H1 (cell line): ENCODE measurements at regions not wholly inside any gene's neighbourhood (a gene's known extent, or its start where the extent isn't known, plus 50 kb on each side); places are given as distances from the start of the nearest gene placed in this dataset.

Source experiments
- CTCF ChIA-PET: fragments of 300-600 bp; sonication (Branson Sonifier 250); formaldehyde crosslinking; loops from one replicate; lab custom pipeline; 2021; ENCODE audit not compliant: partially characterized antibody; lab: Charles Lee
- POLR2A ChIA-PET: fragments of 300-600 bp; sonication (Branson Sonifier 250); formaldehyde crosslinking; loops from one replicate; lab custom pipeline; 2021; ENCODE audit warnings: inconsistent platforms; ENCODE audit not compliant: partially characterized antibody; lab: Charles Lee
- DNase-seq, 2 experiments: peaks; one replicate each; pipeline versions ENCODE4 v3.0.0 to v3.0.0-alpha.2; 2010 to 2022; ENCODE audit warnings: low spot score in 2 of 2, low read depth in 1 of 2, mixed read lengths in 1 of 2
- FAIRE-seq: peaks from 2 replicates; lab custom pipeline; 2011; peaks lifted over from hg19 to GRCh38; lab: Jason Lieb, UNC
- H2AFZ ChIP-seq: 2 replicates; pipeline ENCODE4 v1.8.1; 2012; ENCODE audit warnings: low read length, inconsistent platforms
- H2AK5ac ChIP-seq: 2 replicates; pipeline ENCODE4 v1.6.1; 2013; ENCODE audit warnings: low read depth, low read length
- H2BK120ac ChIP-seq: replicated peaks from 2 replicates; pipeline ENCODE3; 2013; ENCODE audit warnings: low read depth, low read length, inconsistent platforms
- H2BK12ac ChIP-seq: 2 replicates; pipeline ENCODE4 v1.6.1; 2013; ENCODE audit warnings: low read depth, low read length
- H2BK15ac ChIP-seq: 2 replicates; pipeline ENCODE4 v1.6.1; 2013; ENCODE audit warnings: low read length
- H2BK20ac ChIP-seq: 2 replicates; pipeline ENCODE4 v1.6.1; 2013; ENCODE audit warnings: low read length
- H2BK5ac ChIP-seq: 2 replicates; pipeline ENCODE4 v1.6.1; 2013; ENCODE audit warnings: low read depth, low read length
- H3K14ac ChIP-seq: 2 replicates; pipeline ENCODE4 v1.6.1; 2013; ENCODE audit warnings: inconsistent platforms; ENCODE audit not compliant: insufficient read length
- H3K18ac ChIP-seq: 2 replicates; pipeline ENCODE4 v1.6.1; 2013; ENCODE audit warnings: low read length; ENCODE audit errors: extremely low read depth
- H3K23ac ChIP-seq: 2 replicates; pipeline ENCODE4 v1.6.1; 2013; ENCODE audit warnings: inconsistent platforms; ENCODE audit not compliant: insufficient read length
- H3K23me2 ChIP-seq: 2 replicates; pipeline ENCODE4 v1.6.1; 2013; ENCODE audit warnings: low read depth, low read length
- H3K27ac ChIP-seq: 2 replicates; pipeline ENCODE4 v1.6.1; 2011; ENCODE audit warnings: low read depth, low read length, inconsistent platforms
- H3K27me3 ChIP-seq, 4 experiments: replicated peaks in 1 of 4; 1 replicate in 1 of 4; 2 replicates in 3 of 4; pipeline versions ENCODE4 v1.6.1 to v1.8.1; 2011 to 2013; ENCODE audit warnings: low read length in 3 of 4, mild to moderate bottlenecking in 3 of 4, inconsistent platforms in 2 of 4, mixed read lengths in 2 of 4, moderate library complexity in 1 of 4; ENCODE audit not compliant: control insufficient read depth in 3 of 4, insufficient read depth in 3 of 4; ENCODE audit errors: extremely low read depth in 1 of 4
- H3K36me3 ChIP-seq, 4 experiments: 2 replicates each; pipeline versions ENCODE4 v1.6.1 to v1.8.1; 2011 to 2013; ENCODE audit warnings: mild to moderate bottlenecking in 4 of 4, low read length in 3 of 4, moderate library complexity in 2 of 4, control low read depth in 1 of 4, inconsistent platforms in 1 of 4; ENCODE audit not compliant: insufficient read depth in 4 of 4, control insufficient read depth in 2 of 4
- H3K4ac ChIP-seq: replicated peaks from 2 replicates; pipeline ENCODE3; 2013; ENCODE audit warnings: low read length, low read depth, mixed read lengths, inconsistent platforms; ENCODE audit not compliant: insufficient read length
- H3K4me1 ChIP-seq, 4 experiments: replicated peaks in 1 of 4; 1 replicate in 1 of 4; 2 replicates in 3 of 4; pipeline versions ENCODE4 v1.6.1 to v1.8.1; 2011 to 2013; ENCODE audit warnings: low read length in 3 of 4, inconsistent platforms in 2 of 4, mixed read lengths in 1 of 4; ENCODE audit not compliant: insufficient read depth in 4 of 4, control insufficient read depth in 3 of 4
- H3K4me2 ChIP-seq, 2 experiments: 2 replicates each; pipeline versions ENCODE4 v1.6.1 to v1.8.1; 2011 to 2013; ENCODE audit warnings: low read depth in 2 of 2, low read length in 2 of 2, control low read depth in 1 of 2, inconsistent platforms in 1 of 2, mild to moderate bottlenecking in 1 of 2; ENCODE audit not compliant: insufficient read depth in 1 of 2
- H3K4me3 ChIP-seq, 4 experiments: fragments of 200-600, 300-600 bp in 1 of 4; sonication (generic), shearing (Covaris generic), sonication (Bioruptor Twin) in 1 of 4; 2 replicates each; pipeline versions ENCODE4 v1.5.1 to v1.8.1; 2011 to 2016; ENCODE audit warnings: low read length in 4 of 4, low read depth in 3 of 4, control low read depth in 2 of 4, inconsistent platforms in 2 of 4, mild to moderate bottlenecking in 2 of 4, mixed read lengths in 1 of 4, moderate library complexity in 1 of 4; ENCODE audit not compliant: insufficient read depth in 2 of 4; ENCODE audit errors: extremely low read depth in 1 of 4
- H3K56ac ChIP-seq: replicated peaks from 2 replicates; pipeline ENCODE3; 2013; ENCODE audit warnings: low read depth, mild to moderate bottlenecking, mixed read lengths, low read length, inconsistent platforms; ENCODE audit not compliant: insufficient read length
- H3K79me1 ChIP-seq: 2 replicates; pipeline ENCODE4 v1.6.1; 2013; ENCODE audit warnings: low read depth, low read length, control low read depth
- H3K79me2 ChIP-seq, 2 experiments: 2 replicates each; pipeline versions ENCODE4 v1.6.1 to v1.8.1; 2012 to 2013; ENCODE audit warnings: low read length in 2 of 2, mild to moderate bottlenecking in 2 of 2, inconsistent platforms in 1 of 2; ENCODE audit not compliant: insufficient read depth in 2 of 2, control insufficient read depth in 1 of 2
- H3K9ac ChIP-seq, 4 experiments: replicated peaks in 1 of 4; 1 replicate in 1 of 4; 2 replicates in 3 of 4; pipeline versions ENCODE4 v1.6.1 to v1.8.1; 2011 to 2013; ENCODE audit warnings: low read depth in 3 of 4, low read length in 3 of 4, control low read depth in 2 of 4, mild to moderate bottlenecking in 2 of 4, moderate library complexity in 2 of 4, inconsistent platforms in 1 of 4; ENCODE audit errors: extremely low read depth in 1 of 4
- H3K9me3 ChIP-seq, 2 experiments: 2 replicates each; pipeline versions ENCODE4 v1.6.1 to v1.8.1; 2012 to 2013; ENCODE audit warnings: mild to moderate bottlenecking in 2 of 2, moderate library complexity in 2 of 2, control low read depth in 1 of 2, inconsistent platforms in 1 of 2, low read depth in 1 of 2, low read length in 1 of 2, mixed read lengths in 1 of 2; ENCODE audit not compliant: insufficient read depth in 2 of 2
- H4K20me1 ChIP-seq, 2 experiments: replicated peaks in 1 of 2; 2 replicates each; pipeline versions ENCODE3 to v1.8.1; 2011 to 2013; ENCODE audit warnings: inconsistent platforms in 2 of 2, low read length in 2 of 2, mild to moderate bottlenecking in 1 of 2; ENCODE audit not compliant: insufficient read depth in 2 of 2, control insufficient read depth in 1 of 2
- H4K5ac ChIP-seq: 2 replicates; pipeline ENCODE4 v1.6.1; 2013; ENCODE audit warnings: low read length, low read depth, mixed read lengths, inconsistent platforms; ENCODE audit not compliant: insufficient read length
- H4K8ac ChIP-seq: 2 replicates; pipeline ENCODE4 v1.8.0; 2013; ENCODE audit warnings: mild to moderate bottlenecking, moderate library complexity, low read length, inconsistent platforms; ENCODE audit not compliant: insufficient read depth; ENCODE audit errors: extremely low read depth
- H4K91ac ChIP-seq: replicated peaks from 2 replicates; pipeline ENCODE3; 2013; ENCODE audit warnings: low read length, mixed read lengths, inconsistent platforms; ENCODE audit not compliant: insufficient read length
- CTCF ChIP-seq, 3 experiments: IDR thresholded peaks; 1 replicate in 2 of 3; 2 replicates in 1 of 3; pipeline versions ENCODE4 v1.5.1 to v1.6.1; 2011; ENCODE audit warnings: low read length in 3 of 3, mild to moderate bottlenecking in 3 of 3, inconsistent platforms in 2 of 3, low read depth in 1 of 3, moderate library complexity in 1 of 3; ENCODE audit not compliant: insufficient read depth in 1 of 3; ENCODE audit errors: control extremely low read depth in 1 of 3
- FOSL1 ChIP-seq: IDR thresholded peaks from 2 replicates; pipeline ENCODE4 v1.6.1; 2011; ENCODE audit warnings: mild to moderate bottlenecking, low read depth, low read length, moderate library complexity; ENCODE audit not compliant: insufficient read depth
- HDAC6 ChIP-seq: IDR thresholded peaks from one replicate; pipeline ENCODE4 v1.7.1; 2012; ENCODE audit warnings: low read depth, mild to moderate bottlenecking, inconsistent platforms, low read length, moderate library complexity
- RAD21 ChIP-seq, 2 experiments: IDR thresholded peaks in 1 of 2; conservative IDR thresholded peaks in 1 of 2; 2 replicates each; pipeline ENCODE4 v1.6.1; 2011; ENCODE audit warnings: low read depth in 2 of 2, low read length in 2 of 2, improper control_type of control experiment in 1 of 2, inconsistent platforms in 1 of 2, mild to moderate bottlenecking in 1 of 2, moderate library complexity in 1 of 2
- SIN3A ChIP-seq, 2 experiments: IDR thresholded peaks in 1 of 2; conservative IDR thresholded peaks in 1 of 2; 2 replicates each; pipeline ENCODE4 v1.6.1; 2011 to 2012; ENCODE audit warnings: low read length in 2 of 2, improper control_type of control experiment in 1 of 2, low read depth in 1 of 2, mild to moderate bottlenecking in 1 of 2
- SP4 ChIP-seq: IDR thresholded peaks from 2 replicates; pipeline ENCODE4 v1.6.1; 2012; ENCODE audit warnings: low read length, inconsistent platforms
- WGBS, 2 experiments: shearing (Covaris generic) in 1 of 2; methylation state at CpG; one replicate each; pipeline versions ENCODE4 v1.1.6 to v1.1.7; 2013 to 2015; ENCODE audit warnings: low lambda C conversion rate in 2 of 2, mixed read lengths in 2 of 2, inconsistent platforms in 1 of 2, low coverage in 1 of 2, missing lambda C conversion rate in 1 of 2; ENCODE audit not compliant: insufficient replicate concordance in 2 of 2, insufficient coverage in 1 of 2, insufficient read length in 1 of 2; ENCODE audit errors: extremely low coverage in 1 of 2, missing lambda C conversion rate in 1 of 2; 5-methylcytosine and 5-hydroxymethylcytosine counted together

GRCh38 chr1:188128761-188129160 is 1300.0 kb downstream of the PLA2G4A start:
- 98% methylated on average over 3 of the region's 3 CpGs; no CpG with 5 or more reads in 1 of the 2 experiments for WGBS, 2 experiments
- H3K36me3 ChIP-seq: no peaks in the 10 kb centered on the region
- CTCF ChIA-PET: interaction anchor here (0.6 to 1.4 kb wide), 6 partner anchors 11 to 201 kb away, joined by 3 to 8 read pairs (median 3); no protein-coding TSS in a partner anchor

More at GRCh38 chr1:188128761-188129160, 1300.0 kb downstream of the PLA2G4A start:
- H4K8ac ChIP-seq: no peak overlapping the region
- H3K18ac ChIP-seq: no peak overlapping the region
- no peak overlapping the region for H2BK5ac ChIP-seq
- no peaks in the 10 kb centered on the region for H3K4me1 ChIP-seq
- no peaks in the 10 kb centered on the region; the same call in 1 of the 2 replicates for H3K23me2 ChIP-seq
- H2BK15ac ChIP-seq: no peak overlapping the region
- H3K4ac ChIP-seq: no peak overlapping the region
- H3K27ac ChIP-seq: no peak overlapping the region
- H3K4me2 ChIP-seq: no peak overlapping the region
- H4K91ac ChIP-seq: no peak overlapping the region
- TF ChIP-seq RAD21 (IDR thresholded peaks at IDR 0.05 in 1 of 2, conservative IDR thresholded peaks at IDR 0.05 in 1 of 2; ENCODE audit: low read depth in 2 of 2, low read length in 2 of 2) (peak; percentile 37 to 55), SP4 (no peak), HDAC6 (no peak), CTCF (IDR thresholded peaks at IDR 0.05; ENCODE audit: control extremely low read depth in 1 of 3, insufficient read depth in 1 of 3, low read depth in 1 of 3, low read length in 3 of 3) (peak in 1 of 3 experiments; percentile 7; a peak in 1 of 4 replicates), FOSL1 (no peak), SIN3A (conservative IDR thresholded peaks at IDR 0.05 in 1 of 2, IDR thresholded peaks at IDR 0.05 in 1 of 2; ENCODE audit: low read depth in 1 of 2, low read length in 2 of 2) (no peak)
- FAIRE-seq: no peak
- H3K79me1 ChIP-seq: no peaks in the 10 kb centered on the region
- no peaks in the 10 kb centered on the region for H3K79me2 ChIP-seq
- H3K14ac ChIP-seq: no peak overlapping the region
- H2BK120ac ChIP-seq: no peak overlapping the region
- H2AFZ ChIP-seq: 0 out of 2 replicates have a peak overlapping the region, but pooled peaks have one; percentile 28
- H2BK20ac ChIP-seq: no peak overlapping the region
- DNase-seq: peak in 1 of 2 experiments; percentile 40
- no peaks in the 10 kb centered on the region for H4K20me1 ChIP-seq
- no peak overlapping the region for H3K23ac ChIP-seq
- no peak overlapping the region for H2BK12ac ChIP-seq
- H3K9me3 ChIP-seq: no peaks in the 10 kb centered on the region
- no peak overlapping the region for H3K9ac ChIP-seq
- no peak overlapping the region for H3K4me3 ChIP-seq
- no peak overlapping the region for H3K56ac ChIP-seq
- no peak overlapping the region for H2AK5ac ChIP-seq
- H4K5ac ChIP-seq: no peak overlapping the region
- POLR2A ChIA-PET: interaction anchor here (0.7 kb wide), 1 partner anchor 315 kb away, joined by 3 read pairs; no protein-coding TSS in a partner anchor
- no peaks in the 10 kb centered on the region for H3K27me3 ChIP-seq
